H9 (cell line): ENCODE measurements at regions not wholly inside any gene's neighbourhood (a gene's known extent, or its start where the extent isn't known, plus 50 kb on each side); places are given as distances from the start of the nearest gene placed in this dataset.

Experiments
- DNase-seq: peaks from one replicate; pipeline ENCODE4 v3.0.0-alpha.2; 2017
- H2AFZ ChIP-seq: one replicate; pipeline ENCODE4 v1.6.1; 2013; ENCODE audit warnings: mild to moderate bottlenecking, low read length, control low read depth, moderate library complexity
- H2AK5ac ChIP-seq: 2 replicates; pipeline ENCODE4 v1.6.1; 2013; ENCODE audit warnings: low read length, control low read depth, mixed read lengths; ENCODE audit not compliant: insufficient read length
- H2BK120ac ChIP-seq: one replicate; pipeline ENCODE4 v1.6.1; 2013; ENCODE audit warnings: low read depth, mild to moderate bottlenecking, low read length, control low read depth, inconsistent platforms; ENCODE audit not compliant: poor library complexity, severe bottlenecking
- H2BK12ac ChIP-seq: 2 replicates; pipeline ENCODE4 v1.6.1; 2013; ENCODE audit warnings: low read length, control low read depth, mixed read lengths, low read depth; ENCODE audit not compliant: insufficient read length
- H2BK15ac ChIP-seq: 2 replicates; pipeline ENCODE4 v1.6.1; 2013; ENCODE audit warnings: low read depth, low read length, control low read depth
- H2BK20ac ChIP-seq: one replicate; pipeline ENCODE4 v1.6.1; 2013; ENCODE audit warnings: low read depth, mild to moderate bottlenecking, low read length, control low read depth, inconsistent platforms; ENCODE audit not compliant: poor library complexity, severe bottlenecking
- H2BK5ac ChIP-seq: 2 replicates; pipeline ENCODE4 v1.6.1; 2013; ENCODE audit warnings: low read length, control low read depth, mixed read lengths; ENCODE audit not compliant: insufficient read length
- H3K14ac ChIP-seq: 2 replicates; pipeline ENCODE4 v1.6.1; 2013; ENCODE audit warnings: low read length, control low read depth; ENCODE audit not compliant: insufficient read depth
- H3K18ac ChIP-seq: 2 replicates; pipeline ENCODE4 v1.6.1; 2013; ENCODE audit warnings: low read depth, mild to moderate bottlenecking, mixed read lengths, low read length, control low read depth; ENCODE audit not compliant: insufficient read length
- H3K23ac ChIP-seq: 2 replicates; pipeline ENCODE4 v1.6.1; 2013; ENCODE audit warnings: low read length, control low read depth, mixed read lengths, low read depth; ENCODE audit not compliant: insufficient read length
- H3K23me2 ChIP-seq: 2 replicates; pipeline ENCODE4 v1.6.1; 2013; ENCODE audit warnings: low read depth, mild to moderate bottlenecking, mixed read lengths, low read length, control low read depth; ENCODE audit not compliant: insufficient read length, poor library complexity, severe bottlenecking
- H3K27ac ChIP-seq: 2 replicates; pipeline ENCODE4 v1.5.1; 2013; ENCODE audit warnings: low read length, control low read depth, mixed read lengths, low read depth; ENCODE audit not compliant: insufficient read length
- H3K27me3 ChIP-seq: 2 replicates; pipeline ENCODE4 v1.6.1; 2013; ENCODE audit warnings: low read length, control low read depth, inconsistent platforms; ENCODE audit not compliant: insufficient read depth
- H3K4ac ChIP-seq: 2 replicates; pipeline ENCODE4 v1.6.1; 2013; ENCODE audit warnings: low read depth, mild to moderate bottlenecking, control low read depth, inconsistent platforms, low read length, moderate library complexity
- H3K4me1 ChIP-seq: 2 replicates; pipeline ENCODE4 v1.6.1; 2013; ENCODE audit warnings: low read length, control low read depth, inconsistent platforms; ENCODE audit not compliant: insufficient read depth
- H3K4me2 ChIP-seq: 2 replicates; pipeline ENCODE4 v1.6.1; 2013; ENCODE audit warnings: low read length, control low read depth, mixed read lengths; ENCODE audit not compliant: insufficient read length, insufficient read depth
- H3K56ac ChIP-seq: 2 replicates; pipeline ENCODE4 v1.6.1; 2013; ENCODE audit warnings: low read depth, mild to moderate bottlenecking, mixed read lengths, low read length, control low read depth; ENCODE audit not compliant: insufficient read length
- H3K79me1 ChIP-seq: 2 replicates; pipeline ENCODE4 v1.6.1; 2013; ENCODE audit warnings: low read depth, mild to moderate bottlenecking, moderate library complexity, low read length, control low read depth, inconsistent platforms; ENCODE audit not compliant: insufficient read depth, poor library complexity, severe bottlenecking
- H3K79me2 ChIP-seq: 2 replicates; pipeline ENCODE4 v1.6.1; 2013; ENCODE audit warnings: low read length, control low read depth, inconsistent platforms; ENCODE audit not compliant: insufficient read depth
- H3K9ac ChIP-seq: 2 replicates; pipeline ENCODE4 v1.6.1; 2013; ENCODE audit warnings: low read length, control low read depth, mixed read lengths; ENCODE audit not compliant: insufficient read length; ENCODE audit errors: extremely low read depth
- H3K9me3 ChIP-seq: one replicate; pipeline ENCODE4 v1.6.1; 2013; ENCODE audit warnings: low read depth, low read length, inconsistent platforms; ENCODE audit not compliant: control insufficient read depth
- H3T11ph ChIP-seq: one replicate; pipeline ENCODE4 v1.6.1; 2013; ENCODE audit warnings: mild to moderate bottlenecking, low read length, control low read depth, inconsistent platforms
- H4K20me1 ChIP-seq: one replicate; pipeline ENCODE4 v1.6.1; 2013; ENCODE audit not compliant: control insufficient read depth, insufficient read length, insufficient read depth
- H4K5ac ChIP-seq: 2 replicates; pipeline ENCODE4 v1.6.1; 2013; ENCODE audit warnings: low read depth, mild to moderate bottlenecking, mixed read lengths, low read length, control low read depth; ENCODE audit not compliant: insufficient read length
- H4K8ac ChIP-seq: replicated peaks from 2 replicates; pipeline ENCODE4 v1.6.1; 2013; ENCODE audit warnings: low read length, control low read depth, mixed read lengths, low read depth; ENCODE audit not compliant: insufficient read length
- H4K91ac ChIP-seq: 2 replicates; pipeline ENCODE4 v1.6.1; 2013; ENCODE audit warnings: low read depth, mild to moderate bottlenecking, moderate library complexity, mixed read lengths, low read length, control low read depth; ENCODE audit not compliant: insufficient read length
- H3K27ac Mint-ChIP-seq, 3 experiments: 2 replicates in 2 of 3; 3 replicates in 1 of 3; pipeline ENCODE4 v1.8.0; 2020 to 2021; ENCODE audit warnings: mixed read lengths in 3 of 3, mild to moderate bottlenecking in 1 of 3, moderate library complexity in 1 of 3
- H3K27me3 Mint-ChIP-seq: 2 replicates; pipeline ENCODE4 v1.8.0; 2021; ENCODE audit warnings: low read depth, mild to moderate bottlenecking, moderate library complexity, mixed read lengths
- H3K36me3 Mint-ChIP-seq, 3 experiments: 2 replicates in 2 of 3; 3 replicates in 1 of 3; pipeline ENCODE4 v1.8.0; 2020 to 2021; ENCODE audit warnings: low read depth in 3 of 3, mixed read lengths in 3 of 3; ENCODE audit not compliant: insufficient read depth in 1 of 3
- H3K4me1 Mint-ChIP-seq, 2 experiments: 2 replicates each; pipeline ENCODE4 v1.8.0; 2020; ENCODE audit warnings: mixed read lengths in 2 of 2
- H3K4me3 Mint-ChIP-seq, 2 experiments: 2 replicates in 1 of 2; 3 replicates in 1 of 2; pipeline ENCODE4 v1.8.0; 2020 to 2021; ENCODE audit warnings: mild to moderate bottlenecking in 2 of 2, mixed read lengths in 2 of 2, moderate library complexity in 1 of 2
- H3K9me3 Mint-ChIP-seq, 2 experiments: 2 replicates in 1 of 2; 3 replicates in 1 of 2; pipeline ENCODE4 v1.8.0; 2020; ENCODE audit warnings: mild to moderate bottlenecking in 2 of 2, mixed read lengths in 2 of 2, moderate library complexity in 1 of 2
- CTCF ChIP-seq: fragments of 200-600 bp; sonication (generic); conservative IDR thresholded peaks from 3 replicates; pipeline ENCODE4 v1.8.0; 2021; ENCODE audit warnings: antibody characterized with exemption, mild to moderate bottlenecking

- no peaks in the 10 kb centered on the region for H3K79me1 ChIP-seq
- no peak overlapping the region for H2AK5ac ChIP-seq
- H3T11ph ChIP-seq: no peak overlapping the region
- no peak overlapping the region for H3K4me3 Mint-ChIP-seq
- H3K27ac Mint-ChIP-seq: no peak overlapping the region
- no peaks in the 10 kb centered on the region for H4K20me1 ChIP-seq
- H3K36me3 Mint-ChIP-seq: peaks cover 3 to 12% (median 3%) of the 10 kb centered on the region in 3 experiments
- H3K27ac ChIP-seq: no peak overlapping the region
- no peak overlapping the region for H3K56ac ChIP-seq
- no peak overlapping the region for H4K91ac ChIP-seq
- H3K4me1 ChIP-seq: no peaks in the 10 kb centered on the region
- no peak overlapping the region for H2BK20ac ChIP-seq
- no peak overlapping the region for H4K8ac ChIP-seq
- no peak overlapping the region for H2AFZ ChIP-seq
- no peak overlapping the region for H2BK5ac ChIP-seq
- H3K9ac ChIP-seq: no peak overlapping the region
- H2BK15ac ChIP-seq: no peak overlapping the region
- no peaks in the 10 kb centered on the region for H3K27me3 Mint-ChIP-seq
- peaks cover 12 to 14% of the 10 kb centered on the region in 2 experiments for H3K9me3 Mint-ChIP-seq
- no peak overlapping the region for H2BK120ac ChIP-seq
- peaks cover 0 to 2% of the 10 kb centered on the region in 2 experiments; a peak in 1 of 4 replicates for H3K4me1 Mint-ChIP-seq
- no peaks in the 10 kb centered on the region for H3K23me2 ChIP-seq
- no peaks in the 10 kb centered on the region for H3K9me3 ChIP-seq
- H3K18ac ChIP-seq: no peak overlapping the region
- H3K79me2 ChIP-seq: no peaks in the 10 kb centered on the region
- H3K4ac ChIP-seq: no peak overlapping the region
- H2BK12ac ChIP-seq: no peak overlapping the region
- DNase-seq: no peak
- no peaks in the 10 kb centered on the region for H3K27me3 ChIP-seq
- H3K14ac ChIP-seq: no peak overlapping the region
- H3K23ac ChIP-seq: no peak overlapping the region
- H3K4me2 ChIP-seq: no peak overlapping the region
- no peak overlapping the region for H4K5ac ChIP-seq
- TF ChIP-seq CTCF: no peak
Measured at GRCh38 chr3:153658136-153658535, 463.1 kb upstream of the ARHGEF26 start.
